Left ventricle myocardium superior (tissue), 1 donor: ENCODE measurements at regions not wholly inside any gene's neighbourhood (a gene's known extent, or its start where the extent isn't known, plus 50 kb on each side); places are given as distances from the start of the nearest gene placed in this dataset.
"Not testable (repeated sequence)": the region's sequence is repeated elsewhere in the genome, so short reads cannot be mapped to it uniquely, and the experiment has no call there.

Experiments
- ATAC-seq: fragments of 200-7000 bp; cut with Tn5 transposase; one replicate; pipeline ENCODE4 v1.9.1; 2020; ENCODE audit warnings: mild to moderate bottlenecking, moderate library complexity
- DNase-seq: peaks from one replicate; pipeline ENCODE4 v3.0.0-alpha.2; 2020
- intact Hi-C: fragments of 100-400 bp; cut with micrococcal nuclease; formaldehyde crosslinking; loops from one replicate; pipeline ENCODE4 v1.11.0; 2022
- donor health status: DM: no; HTN: yes; CAD: no; lungs with severe emphysema.

DNA sequence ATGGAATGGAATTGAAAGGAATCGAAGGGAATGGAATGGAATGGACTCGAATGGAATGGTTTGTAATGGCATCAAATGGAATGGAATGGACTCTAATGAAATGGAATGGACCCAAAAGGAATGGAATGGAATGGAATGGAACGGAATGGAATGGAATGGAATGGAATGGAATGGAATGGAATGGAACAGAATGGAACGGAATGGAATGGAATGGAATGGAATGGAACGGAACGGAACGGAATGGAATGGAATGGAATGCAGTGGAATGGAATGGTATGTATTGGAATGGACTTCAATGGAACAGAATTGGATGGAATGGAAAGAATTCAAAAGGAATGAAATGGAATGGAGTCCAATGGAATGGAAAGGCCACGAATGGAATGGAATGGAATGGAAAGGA lies 240.0 kb downstream of the CCT8L2 start:
- DNase-seq, intact Hi-C loops: not testable (repeated sequence)
- peak; percentile 48 for ATAC-seq

DNA sequence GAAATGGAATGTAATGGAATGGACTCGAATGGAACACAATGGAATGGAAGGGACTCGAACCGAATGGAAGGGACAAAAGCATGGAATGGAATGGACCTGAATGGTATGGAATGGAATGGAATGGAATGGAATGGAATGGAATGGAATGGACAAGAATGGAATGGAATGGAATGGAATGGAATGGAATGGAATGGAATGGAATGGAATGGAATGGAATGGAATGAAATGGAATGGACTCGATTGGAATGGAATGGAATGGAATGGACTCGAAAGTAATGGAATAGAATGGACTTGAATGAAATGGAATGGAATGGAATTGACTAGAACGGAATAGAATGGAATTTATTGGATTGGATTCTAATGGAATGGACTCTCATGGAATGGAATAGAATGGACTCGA lies 245.5 kb downstream of the CCT8L2 start:
- ATAC-seq, intact Hi-C loops, DNase-seq: not testable (repeated sequence)

DNA sequence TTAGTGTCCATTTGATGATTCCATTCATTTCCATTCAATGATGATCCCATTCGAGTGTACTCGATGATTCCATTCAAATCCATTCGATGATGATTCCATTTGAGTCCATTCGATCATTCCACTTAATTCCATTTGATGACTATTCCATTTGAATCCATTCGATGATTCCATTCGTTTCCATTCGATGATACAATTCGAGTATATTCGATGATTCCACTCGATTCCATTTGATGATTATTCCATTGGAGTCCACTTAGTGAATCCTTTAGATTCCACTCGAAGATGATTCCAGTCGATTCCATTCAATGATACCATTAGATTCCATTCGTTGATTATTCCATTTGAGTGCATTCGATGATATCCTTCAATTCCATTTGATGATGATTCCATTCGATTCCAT lies 277.0 kb downstream of the CCT8L2 start:
- DNase-seq, intact Hi-C loops, ATAC-seq: not testable (repeated sequence)
